CD4-positive, alpha-beta T cell (primary cell): ENCODE measurements at regions not wholly inside any gene's neighbourhood (a gene's known extent, or its start where the extent isn't known, plus 50 kb on each side); places are given as distances from the start of the nearest gene placed in this dataset.

Experiments
- ATAC-seq: fragments of 200-7000 bp; cut with Tn5 transposase; one replicate; pipeline ENCODE4 v1.10.0; 2022; ENCODE audit warnings: mild to moderate bottlenecking; ENCODE audit not compliant: poor library complexity
- CTCF ChIA-PET: fragments of 350-600 bp; sonication (Branson Sonifier 250); formaldehyde crosslinking; loops from one replicate; lab custom pipeline; 2021; ENCODE audit warnings: antibody characterized with exemption, inconsistent platforms; lab: Charles Lee
- POLR2A ChIA-PET: fragments of 350-600 bp; sonication (Branson Sonifier 250); formaldehyde crosslinking; loops from one replicate; lab custom pipeline; 2021; ENCODE audit warnings: antibody characterized with exemption, inconsistent platforms; lab: Charles Lee
- DNase-seq, 14 experiments: peaks; one replicate each; pipeline ENCODE4 v3.0.0-alpha.2; 2013 to 2020; ENCODE audit warnings: mixed read lengths in 2 of 14
- H3K27ac ChIP-seq, 2 donors: one replicate each; pipeline versions ENCODE4 v1.5.1 to v1.7.0; 2013; ENCODE audit warnings: low read length in 2 of 2, low read depth in 1 of 2, mild to moderate bottlenecking in 1 of 2
- H3K27me3 ChIP-seq, 2 experiments: 1 replicate in 1 of 2; 2 replicates in 1 of 2; pipeline versions ENCODE4 v1.6.1 to v1.7.0; 2013; ENCODE audit warnings: low read length in 2 of 2, control low read depth in 1 of 2, mild to moderate bottlenecking in 1 of 2, moderate library complexity in 1 of 2; ENCODE audit not compliant: insufficient read depth in 2 of 2, control insufficient read depth in 1 of 2
- H3K36me3 ChIP-seq: one replicate; pipeline ENCODE4 v1.6.1; 2013; ENCODE audit warnings: low read length, control low read depth; ENCODE audit not compliant: insufficient read depth
- H3K4me1 ChIP-seq: one replicate; pipeline ENCODE4 v1.6.1; 2013; ENCODE audit warnings: low read length, control low read depth; ENCODE audit not compliant: insufficient read depth
- H3K4me3 ChIP-seq: one replicate; pipeline ENCODE4 v1.5.1; 2013; ENCODE audit warnings: mild to moderate bottlenecking, low read length, moderate library complexity
- H3K9me3 ChIP-seq, 2 experiments: 1 replicate in 1 of 2; 2 replicates in 1 of 2; pipeline versions ENCODE4 v1.6.1 to v1.7.0; 2013; ENCODE audit warnings: low read length in 2 of 2, mild to moderate bottlenecking in 2 of 2, control low read depth in 1 of 2, moderate library complexity in 1 of 2; ENCODE audit not compliant: control insufficient read depth in 1 of 2, insufficient read depth in 1 of 2
- H3K27ac Mint-ChIP-seq: one replicate; pipeline ENCODE4 v1.8.0; 2020; ENCODE audit warnings: mixed read lengths
- H3K27me3 Mint-ChIP-seq: one replicate; pipeline ENCODE4 v1.8.0; 2021; ENCODE audit warnings: mixed read lengths
- H3K36me3 Mint-ChIP-seq: one replicate; pipeline ENCODE4 v1.8.0; 2021; ENCODE audit warnings: low read depth, mixed read lengths
- H3K4me1 Mint-ChIP-seq: one replicate; pipeline ENCODE4 v1.8.0; 2021; ENCODE audit warnings: low read depth, mixed read lengths
- H3K4me3 Mint-ChIP-seq: one replicate; pipeline ENCODE4 v1.8.0; 2020; ENCODE audit warnings: mild to moderate bottlenecking, mixed read lengths
- H3K9me3 Mint-ChIP-seq: one replicate; pipeline ENCODE4 v1.8.0; 2020; ENCODE audit warnings: mixed read lengths
- CTCF ChIP-seq: fragments of 200-600 bp; IDR thresholded peaks from one replicate; pipeline ENCODE4 v1.8.0; 2022; ENCODE audit warnings: antibody characterized with exemption, mild to moderate bottlenecking
- intact Hi-C, 2 experiments: fragments of 100-400 bp; cut with DNase I in 1 of 2; cut with micrococcal nuclease in 1 of 2; formaldehyde crosslinking; loops; one replicate each; pipeline versions ENCODE4 v1.15.1 to v1.9.0; 2023 to 2025; cut with DNase I, micrococcal nuclease

- Histone ChIP-seq H3K4me3 (no peak overlapping the region), H3K4me1 (no peaks in the 10 kb centered on the region), H3K27me3 (no peaks in the 10 kb centered on the region), H3K27ac (no peak overlapping the region), H3K36me3 (no peaks in the 10 kb centered on the region), H3K9me3 (peaks cover 0 to 11% of the 10 kb centered on the region in 2 experiments)
- CTCF ChIA-PET = no interaction called here
- Mint-ChIP-seq H3K4me3 (no peak overlapping the region), H3K36me3 (no peaks in the 10 kb centered on the region), H3K27me3 (no peaks in the 10 kb centered on the region), H3K4me1 (no peaks in the 10 kb centered on the region), H3K27ac (no peak overlapping the region), H3K9me3 (peaks cover 3% of the 10 kb centered on the region)
- intact Hi-C loops = no loop called here
- ATAC-seq (no peak), DNase-seq (no peak)
- TF ChIP-seq CTCF = no peak
- POLR2A ChIA-PET = no interaction called here
Observed at GRCh38 chrX:146907391-146908240, 93.1 kb upstream of the CXorf51A start.

- Histone ChIP-seq H3K27me3 (no peaks in the 10 kb centered on the region), H3K4me3 (no peak overlapping the region), H3K36me3 (no peaks in the 10 kb centered on the region), H3K4me1 (no peaks in the 10 kb centered on the region), H3K9me3 (peaks cover 0 to 11% of the 10 kb centered on the region in 2 experiments), H3K27ac (no peak overlapping the region)
- ChIA-PET POLR2A (no interaction called here), CTCF (interaction anchor here (0.7 kb wide), 2 partner anchors 25 to 193 kb away, joined by 4 read pairs; no protein-coding TSS in a partner anchor)
- TF ChIP-seq CTCF = no peak
- no peak overlapping the region for H3K27ac Mint-ChIP-seq
- DNase-seq (no peak), ATAC-seq (no peak)
- intact Hi-C loops = no loop called here
- no peaks in the 10 kb centered on the region for H3K27me3 Mint-ChIP-seq
- no peaks in the 10 kb centered on the region for H3K36me3 Mint-ChIP-seq
- peaks cover 3% of the 10 kb centered on the region for H3K9me3 Mint-ChIP-seq
- H3K4me1 Mint-ChIP-seq = no peaks in the 10 kb centered on the region
- no peak overlapping the region for H3K4me3 Mint-ChIP-seq
Observed at GRCh38 chrX:146906166-146906565, 91.6 kb upstream of the CXorf51A start.

GRCh38 chrX:146887020-146887419 is 72.5 kb upstream of the CXorf51A start:
- no peak overlapping the region for H3K27ac ChIP-seq
- no peak overlapping the region for H3K4me3 ChIP-seq
- TF ChIP-seq CTCF = no peak
- POLR2A ChIA-PET = no interaction called here
- Mint-ChIP-seq H3K9me3 (peaks cover 8% of the 10 kb centered on the region), H3K27ac (no peak overlapping the region), H3K36me3 (no peaks in the 10 kb centered on the region), H3K27me3 (no peaks in the 10 kb centered on the region), H3K4me3 (no peak overlapping the region), H3K4me1 (no peaks in the 10 kb centered on the region)
- no peaks in the 10 kb centered on the region for H3K9me3 ChIP-seq
- no peaks in the 10 kb centered on the region for H3K27me3 ChIP-seq
- DNase-seq (no peak), ATAC-seq (no peak)
- intact Hi-C loops = no loop called here
- CTCF ChIA-PET = no interaction called here
- H3K4me1 ChIP-seq = no peaks in the 10 kb centered on the region
- no peaks in the 10 kb centered on the region for H3K36me3 ChIP-seq
